CD14-positive monocyte (primary cell): ENCODE measurements at regions not wholly inside any gene's neighbourhood (a gene's known extent, or its start where the extent isn't known, plus 50 kb on each side); places are given as distances from the start of the nearest gene placed in this dataset.

Experiments used
- DNase-seq, 3 donors: peaks; one replicate each; pipeline ENCODE4 v3.0.0-alpha.2; 2011 to 2022
- H2AFZ ChIP-seq: 2 replicates; pipeline ENCODE4 v1.6.0; 2012; ENCODE audit warnings: mild to moderate bottlenecking, low read depth, low read length, inconsistent platforms; ENCODE audit not compliant: insufficient read depth, poor library complexity, severe bottlenecking
- H3K27ac ChIP-seq, 2 donors: 1 replicate in 1 of 2; 2 replicates in 1 of 2; pipeline ENCODE4 v1.5.1; 2012 to 2013; ENCODE audit warnings: low read length in 2 of 2, control low read depth in 1 of 2, inconsistent platforms in 1 of 2, low read depth in 1 of 2, mild to moderate bottlenecking in 1 of 2
- H3K27me3 ChIP-seq, 2 donors: one replicate each; pipeline versions ENCODE4 v1.6.0 to v1.6.1; 2011 to 2013; ENCODE audit warnings: low read length in 2 of 2; ENCODE audit not compliant: control insufficient read depth in 2 of 2, insufficient read depth in 2 of 2
- H3K36me3 ChIP-seq, 2 donors: replicated peaks in 1 of 2; 1 replicate in 1 of 2; 2 replicates in 1 of 2; pipeline versions ENCODE4 v1.5.1 to v1.6.1; 2012 to 2013; ENCODE audit warnings: low read length in 2 of 2, control low read depth in 1 of 2, inconsistent platforms in 1 of 2, mild to moderate bottlenecking in 1 of 2; ENCODE audit not compliant: insufficient read depth in 2 of 2, control insufficient read depth in 1 of 2
- H3K4me1 ChIP-seq, 2 donors: 1 replicate in 1 of 2; 2 replicates in 1 of 2; pipeline versions ENCODE4 v1.5.1 to v1.6.1; 2012 to 2013; ENCODE audit warnings: low read length in 2 of 2, control low read depth in 1 of 2, inconsistent platforms in 1 of 2, mild to moderate bottlenecking in 1 of 2, moderate library complexity in 1 of 2; ENCODE audit not compliant: insufficient read depth in 2 of 2, control insufficient read depth in 1 of 2
- H3K4me2 ChIP-seq: replicated peaks from 2 replicates; pipeline ENCODE3; 2012; ENCODE audit warnings: low read length, moderate library complexity, mild to moderate bottlenecking; ENCODE audit not compliant: poor library complexity, severe bottlenecking; ENCODE audit errors: extremely low read depth
- H3K4me3 ChIP-seq, 3 experiments: fragments of 200-600 bp in 1 of 3; sonication (generic) in 1 of 3; replicated peaks in 1 of 3; 1 replicate in 2 of 3; 2 replicates in 1 of 3; pipeline ENCODE4 v1.5.1; 2011 to 2013; ENCODE audit warnings: low read length in 3 of 3, mild to moderate bottlenecking in 3 of 3, control low read depth in 2 of 3, low read depth in 2 of 3, inconsistent platforms in 1 of 3, moderate library complexity in 1 of 3
- H3K79me2 ChIP-seq: 2 replicates; pipeline ENCODE4 v1.6.0; 2012; ENCODE audit warnings: mild to moderate bottlenecking, control low read depth, inconsistent platforms, low read length, moderate library complexity; ENCODE audit not compliant: insufficient read depth
- H3K9ac ChIP-seq: 2 replicates; pipeline ENCODE4 v1.6.0; 2017; ENCODE audit warnings: low read length, mild to moderate bottlenecking; ENCODE audit not compliant: insufficient read depth, poor library complexity, severe bottlenecking
- H3K9me3 ChIP-seq, 2 donors: replicated peaks in 1 of 2; 1 replicate in 1 of 2; 2 replicates in 1 of 2; pipeline versions ENCODE4 v1.5.1 to v1.6.1; 2012 to 2013; ENCODE audit warnings: low read length in 2 of 2, control low read depth in 1 of 2; ENCODE audit not compliant: control insufficient read depth in 1 of 2, insufficient read depth in 1 of 2
- H4K20me1 ChIP-seq: 2 replicates; pipeline ENCODE4 v1.6.0; 2012; ENCODE audit warnings: mild to moderate bottlenecking, low read length, control low read depth, moderate library complexity; ENCODE audit not compliant: insufficient read depth
- H3K27ac Mint-ChIP-seq, 7 donors: one replicate each; pipeline ENCODE4 v1.8.0; 2020; ENCODE audit warnings: mild to moderate bottlenecking in 7 of 7, mixed read lengths in 7 of 7, moderate library complexity in 6 of 7, inconsistent platforms in 2 of 7
- H3K27me3 Mint-ChIP-seq, 3 donors: one replicate each; pipeline ENCODE4 v1.8.0; 2021 to 2022; ENCODE audit warnings: low read depth in 3 of 3, mild to moderate bottlenecking in 3 of 3, mixed read lengths in 3 of 3, moderate library complexity in 3 of 3, inconsistent platforms in 1 of 3
- H3K36me3 Mint-ChIP-seq, 2 donors: one replicate each; pipeline ENCODE4 v1.8.0; 2020; ENCODE audit warnings: mixed read lengths in 2 of 2, inconsistent platforms in 1 of 2, mild to moderate bottlenecking in 1 of 2
- H3K4me1 Mint-ChIP-seq: one replicate; pipeline ENCODE4 v1.8.0; 2020; ENCODE audit warnings: mild to moderate bottlenecking, mixed read lengths
- H3K4me3 Mint-ChIP-seq, 2 donors: one replicate each; pipeline ENCODE4 v1.8.0; 2020; ENCODE audit warnings: mild to moderate bottlenecking in 2 of 2, mixed read lengths in 2 of 2, moderate library complexity in 1 of 2
- H3K9me3 Mint-ChIP-seq, 7 donors: one replicate each; pipeline ENCODE4 v1.8.0; 2020 to 2022; ENCODE audit warnings: mixed read lengths in 7 of 7, mild to moderate bottlenecking in 6 of 7, moderate library complexity in 6 of 7, inconsistent platforms in 2 of 7
- WGBS: methylation state at CpG from one replicate; pipeline ENCODE4 v1.1.5; 2013; ENCODE audit warnings: missing lambda C conversion rate; ENCODE audit not compliant: insufficient coverage; 5-methylcytosine and 5-hydroxymethylcytosine counted together
- intact Hi-C, 2 donors: fragments of 100-400 bp; cut with micrococcal nuclease; formaldehyde crosslinking; loops; one replicate each; pipeline versions ENCODE4 v1.15.0 to v1.15.1; 2023
- TF ChIP-seq, protein P1 (sequence below): fragments of 200-600 bp; IDR thresholded peaks from one replicate; pipeline ENCODE4 v1.8.0; 2022; ENCODE audit warnings: antibody characterized with exemption, mild to moderate bottlenecking

DNA sequence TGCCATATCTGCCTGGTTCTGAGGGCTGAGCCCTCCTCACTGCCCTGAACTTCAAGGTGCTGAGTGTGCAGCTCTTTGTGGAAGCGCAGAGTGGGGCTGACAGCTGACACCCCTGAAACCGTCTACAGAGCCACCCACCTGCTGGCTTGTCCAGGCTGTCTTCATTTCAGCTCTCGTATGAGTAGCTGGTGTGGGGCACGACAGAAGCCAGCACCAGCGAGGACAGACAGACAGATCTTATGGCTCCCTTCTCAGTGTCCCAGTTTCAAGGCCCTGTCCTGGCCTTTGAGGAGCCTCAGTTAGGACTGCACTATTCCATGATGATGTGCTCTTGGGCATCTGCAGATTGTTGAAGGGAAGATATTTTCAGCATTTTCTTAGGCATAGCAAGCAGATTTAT, 287.1 kb downstream of the SLC4A3 start:
- Mint-ChIP-seq H3K36me3 (no peaks in the 10 kb centered on the region), H3K27me3 (peaks cover 0 to 4% (median 0%) of the 10 kb centered on the region in 3 donors), H3K9me3 (peaks cover 0 to 15% (median 1%) of the 10 kb centered on the region in 7 donors), H3K4me3 (no peak overlapping the region), H3K4me1 (no peaks in the 10 kb centered on the region), H3K27ac (no peak overlapping the region)
- no peak for DNase-seq
- Histone ChIP-seq H3K79me2 (no peaks in the 10 kb centered on the region), H3K4me2 (no peak overlapping the region), H3K36me3 (no peaks in the 10 kb centered on the region), H3K27me3 (no peaks in the 10 kb centered on the region), H3K27ac (no peak overlapping the region), H4K20me1 (no peaks in the 10 kb centered on the region), H3K4me1 (no peaks in the 10 kb centered on the region), H2AFZ (no peak overlapping the region), H3K9ac (no peak overlapping the region), H3K4me3 (no peak overlapping the region), H3K9me3 (peaks cover 0 to 7% of the 10 kb centered on the region in 2 donors)
- WGBS, result 98% methylated on average over 5 of the region's 5 CpGs
- intact Hi-C loops, result no loop called here
- TF ChIP-seq, protein P1, sequence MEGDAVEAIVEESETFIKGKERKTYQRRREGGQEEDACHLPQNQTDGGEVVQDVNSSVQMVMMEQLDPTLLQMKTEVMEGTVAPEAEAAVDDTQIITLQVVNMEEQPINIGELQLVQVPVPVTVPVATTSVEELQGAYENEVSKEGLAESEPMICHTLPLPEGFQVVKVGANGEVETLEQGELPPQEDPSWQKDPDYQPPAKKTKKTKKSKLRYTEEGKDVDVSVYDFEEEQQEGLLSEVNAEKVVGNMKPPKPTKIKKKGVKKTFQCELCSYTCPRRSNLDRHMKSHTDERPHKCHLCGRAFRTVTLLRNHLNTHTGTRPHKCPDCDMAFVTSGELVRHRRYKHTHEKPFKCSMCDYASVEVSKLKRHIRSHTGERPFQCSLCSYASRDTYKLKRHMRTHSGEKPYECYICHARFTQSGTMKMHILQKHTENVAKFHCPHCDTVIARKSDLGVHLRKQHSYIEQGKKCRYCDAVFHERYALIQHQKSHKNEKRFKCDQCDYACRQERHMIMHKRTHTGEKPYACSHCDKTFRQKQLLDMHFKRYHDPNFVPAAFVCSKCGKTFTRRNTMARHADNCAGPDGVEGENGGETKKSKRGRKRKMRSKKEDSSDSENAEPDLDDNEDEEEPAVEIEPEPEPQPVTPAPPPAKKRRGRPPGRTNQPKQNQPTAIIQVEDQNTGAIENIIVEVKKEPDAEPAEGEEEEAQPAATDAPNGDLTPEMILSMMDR, result no peak

DNA sequence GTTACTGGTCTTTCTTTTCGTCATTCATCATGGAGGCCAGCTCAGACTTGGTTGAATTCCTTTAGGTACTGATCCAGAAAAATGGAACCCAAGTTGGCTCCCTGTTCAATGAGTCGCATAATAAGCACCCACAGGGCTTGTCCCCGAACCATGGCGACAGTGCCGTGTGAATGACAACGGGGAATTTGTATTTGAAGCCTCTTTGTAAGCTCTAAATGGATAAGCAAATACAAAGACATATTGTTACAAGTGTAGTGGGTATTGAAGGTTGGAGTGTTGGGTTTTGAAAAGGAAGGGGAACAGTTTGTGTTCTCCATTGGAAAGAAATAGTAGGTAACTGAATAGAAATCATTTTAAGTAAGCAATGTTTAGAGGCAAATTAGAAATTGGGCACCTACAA, 288.9 kb downstream of the SLC4A3 start:
- H3K9me3 ChIP-seq, result peaks cover 0 to 7% of the 10 kb centered on the region in 2 donors
- H3K4me1 ChIP-seq, result no peaks in the 10 kb centered on the region
- H3K9ac ChIP-seq, result no peak overlapping the region
- Mint-ChIP-seq H3K9me3 (peaks cover 0 to 12% (median 1%) of the 10 kb centered on the region in 7 donors), H3K4me1 (no peaks in the 10 kb centered on the region), H3K4me3 (no peak overlapping the region), H3K36me3 (no peaks in the 10 kb centered on the region), H3K27ac (no peak overlapping the region), H3K27me3 (peaks cover 0 to 4% (median 0%) of the 10 kb centered on the region in 3 donors)
- no peaks in the 10 kb centered on the region for H3K36me3 ChIP-seq
- WGBS, result 96% methylated on average over 2 of the region's 6 CpGs
- H3K79me2 ChIP-seq, result no peaks in the 10 kb centered on the region
- no peaks in the 10 kb centered on the region for H4K20me1 ChIP-seq
- H2AFZ ChIP-seq, result no peak overlapping the region
- no peak overlapping the region for H3K27ac ChIP-seq
- H3K4me2 ChIP-seq, result no peak overlapping the region
- intact Hi-C loops, result no loop called here
- no peaks in the 10 kb centered on the region for H3K27me3 ChIP-seq
- TF ChIP-seq, protein P1, result no peak
- DNase-seq, result no peak
- no peak overlapping the region for H3K4me3 ChIP-seq
